CD4-positive, alpha-beta T cell treated with Interleukin-17A for 4 hours (primary cell): ENCODE measurements at regions not wholly inside any gene's neighbourhood (a gene's known extent, or its start where the extent isn't known, plus 50 kb on each side); places are given as distances from the start of the nearest gene placed in this dataset.
A peak's percentile ranks its signal among the peaks of the same experiment; 100 is the strongest.

Experiments used
- DNase-seq: peaks from one replicate; pipeline ENCODE4 v3.0.0-alpha.2; 2020; ENCODE audit warnings: mixed read lengths

GRCh38 chr4:139611391-139611790, 54.2 kb upstream of the MGST2 start:
- DNase-seq = no peak

GRCh38 chr4:139609647-139610046, 53.6 kb upstream of the SETD7 start:
- no peak for DNase-seq

GRCh38 chr4:139607502-139608060, 51.6 kb upstream of the SETD7 start:
- no peak for DNase-seq

GRCh38 chr4:139606579-139607501, 50.8 kb upstream of the SETD7 start:
- peak; percentile 12 for DNase-seq

GRCh38 chr4:139606103-139606502, 50.1 kb upstream of the SETD7 start:
- DNase-seq = no peak
